Stimulated activated CD8-positive, alpha-beta memory T cell treated with anti-CD3 and anti-CD28 coated beads, Interleukin-7, amount 100 ng/mL, for 48 hours (primary cell): ENCODE measurements at regions not wholly inside any gene's neighbourhood (a gene's known extent, or its start where the extent isn't known, plus 50 kb on each side); places are given as distances from the start of the nearest gene placed in this dataset.

Source experiments
- DNase-seq, 2 donors: peaks; one replicate each; pipeline ENCODE4 v3.0.0-alpha.2; 2020; ENCODE audit warnings: low read depth in 1 of 2; ENCODE audit errors: extremely low read depth in 1 of 2

GRCh38 chr2:19045151-19045550, 313.3 kb downstream of the OSR1 start:
- DNase-seq: no peak

- DNase-seq: no peak
Measured at GRCh38 chr2:19043893-19044292, 314.5 kb downstream of the OSR1 start.

- no peak for DNase-seq
Measured at GRCh38 chr2:19041434-19042041, 316.9 kb downstream of the OSR1 start.

GRCh38 chr2:19038071-19039015, 320.1 kb downstream of the OSR1 start:
- DNase-seq: no peak

- DNase-seq: no peak
Measured at GRCh38 chr2:19036091-19036490, 322.3 kb downstream of the OSR1 start.

- DNase-seq: no peak
Measured at GRCh38 chr2:19035238-19035637, 323.2 kb downstream of the OSR1 start.

GRCh38 chr2:19033240-19033639, 325.2 kb downstream of the OSR1 start:
- DNase-seq: no peak

- DNase-seq: no peak
Measured at GRCh38 chr2:19031642-19032041, 326.8 kb downstream of the OSR1 start.

GRCh38 chr2:19029655-19030054, 328.8 kb downstream of the OSR1 start:
- DNase-seq: no peak

- DNase-seq: no peak
Measured at GRCh38 chr2:19028587-19029375, 329.6 kb downstream of the OSR1 start.

- DNase-seq: no peak
Measured at GRCh38 chr2:19027626-19028025, 330.8 kb downstream of the OSR1 start.

- DNase-seq: no peak
Measured at GRCh38 chr2:19026261-19026660, 332.2 kb downstream of the OSR1 start.

- DNase-seq: no peak
Measured at GRCh38 chr2:19022334-19022733, 336.1 kb downstream of the OSR1 start.

- no peak for DNase-seq
Measured at GRCh38 chr2:19021721-19022120, 336.7 kb downstream of the OSR1 start.

GRCh38 chr2:19021100-19021476, 337.3 kb downstream of the OSR1 start:
- no peak for DNase-seq

GRCh38 chr2:19020144-19021099, 338.0 kb downstream of the OSR1 start:
- DNase-seq: no peak

- no peak for DNase-seq
Measured at GRCh38 chr2:19009510-19009909, 348.9 kb downstream of the OSR1 start.

GRCh38 chr2:19003554-19003953, 354.9 kb downstream of the OSR1 start:
- DNase-seq: no peak

- DNase-seq: no peak
Measured at GRCh38 chr2:19000776-19001175, 357.6 kb downstream of the OSR1 start.

- no peak for DNase-seq
Measured at GRCh38 chr2:18999198-18999597, 359.2 kb downstream of the OSR1 start.
